Common myeloid progenitor, CD34-positive (primary cell): ENCODE measurements at regions not wholly inside any gene's neighbourhood (a gene's known extent, or its start where the extent isn't known, plus 50 kb on each side); places are given as distances from the start of the nearest gene placed in this dataset.
A peak's percentile ranks its signal among the peaks of the same experiment; 100 is the strongest.

Experiments used
- CTCF ChIA-PET: fragments of 350-600 bp; sonication (Branson Sonifier 250); formaldehyde crosslinking; loops from one replicate; lab custom pipeline; 2021; ENCODE audit warnings: antibody characterized with exemption; lab: Charles Lee
- POLR2A ChIA-PET: fragments of 350-600 bp; sonication (Branson Sonifier 250); formaldehyde crosslinking; loops from one replicate; lab custom pipeline; 2021; ENCODE audit warnings: antibody characterized with exemption; lab: Charles Lee
- DNase-seq, 3 donors: peaks; one replicate each; pipeline versions ENCODE4 v3.0.0 to v3.0.0-alpha.2; 2013
- H3K27ac ChIP-seq, 2 experiments: 1 replicate in 1 of 2; 2 replicates in 1 of 2; pipeline ENCODE4 v1.7.0; 2013; ENCODE audit warnings: inconsistent platforms in 2 of 2, low read length in 2 of 2, mild to moderate bottlenecking in 2 of 2, low read depth in 1 of 2, moderate library complexity in 1 of 2; ENCODE audit not compliant: severe bottlenecking in 2 of 2, insufficient read depth in 1 of 2, poor library complexity in 1 of 2
- H3K27me3 ChIP-seq, 5 experiments: replicated peaks in 2 of 5; 1 replicate in 3 of 5; 2 replicates in 2 of 5; pipeline versions ENCODE4 v1.6.1 to v1.7.0; 2013; ENCODE audit warnings: low read length in 4 of 5, mild to moderate bottlenecking in 2 of 5, moderate library complexity in 2 of 5, inconsistent platforms in 1 of 5; ENCODE audit not compliant: insufficient read depth in 5 of 5, control insufficient read depth in 4 of 5
- H3K36me3 ChIP-seq, 4 experiments: 1 replicate in 2 of 4; 2 replicates in 2 of 4; pipeline versions ENCODE4 v1.6.1 to v1.7.0; 2013; ENCODE audit warnings: low read length in 3 of 4, control low read depth in 1 of 4, mild to moderate bottlenecking in 1 of 4; ENCODE audit not compliant: control insufficient read depth in 4 of 4, insufficient read depth in 4 of 4
- H3K4me1 ChIP-seq, 4 experiments: 1 replicate in 3 of 4; 2 replicates in 1 of 4; pipeline versions ENCODE4 v1.6.1 to v1.7.1; 2013; ENCODE audit warnings: low read length in 3 of 4, mild to moderate bottlenecking in 3 of 4, control low read depth in 1 of 4, inconsistent platforms in 1 of 4, moderate library complexity in 1 of 4; ENCODE audit not compliant: control insufficient read depth in 4 of 4, insufficient read depth in 4 of 4; ENCODE audit errors: control extremely low read depth in 1 of 4
- H3K4me3 ChIP-seq, 7 experiments: 1 replicate in 4 of 7; 2 replicates in 3 of 7; pipeline versions ENCODE4 v1.5.1 to v1.7.0; 2013; ENCODE audit warnings: mild to moderate bottlenecking in 7 of 7, low read length in 6 of 7, moderate library complexity in 6 of 7, inconsistent platforms in 2 of 7, low read depth in 2 of 7, control low read depth in 1 of 7; ENCODE audit not compliant: insufficient read depth in 4 of 7, control insufficient read depth in 1 of 7; ENCODE audit errors: extremely low read depth in 1 of 7
- H3K9me3 ChIP-seq, 5 experiments: 1 replicate in 4 of 5; 2 replicates in 1 of 5; pipeline versions ENCODE4 v1.6.1 to v1.7.1; 2013; ENCODE audit warnings: low read length in 4 of 5, mild to moderate bottlenecking in 2 of 5, inconsistent platforms in 1 of 5, low read depth in 1 of 5, moderate library complexity in 1 of 5; ENCODE audit not compliant: control insufficient read depth in 4 of 5, insufficient read depth in 2 of 5; ENCODE audit errors: control extremely low read depth in 1 of 5
- WGBS: methylation state at CpG from one replicate; pipeline ENCODE4 v1.1.5; 2013; ENCODE audit not compliant: insufficient coverage; 5-methylcytosine and 5-hydroxymethylcytosine counted together

DNA sequence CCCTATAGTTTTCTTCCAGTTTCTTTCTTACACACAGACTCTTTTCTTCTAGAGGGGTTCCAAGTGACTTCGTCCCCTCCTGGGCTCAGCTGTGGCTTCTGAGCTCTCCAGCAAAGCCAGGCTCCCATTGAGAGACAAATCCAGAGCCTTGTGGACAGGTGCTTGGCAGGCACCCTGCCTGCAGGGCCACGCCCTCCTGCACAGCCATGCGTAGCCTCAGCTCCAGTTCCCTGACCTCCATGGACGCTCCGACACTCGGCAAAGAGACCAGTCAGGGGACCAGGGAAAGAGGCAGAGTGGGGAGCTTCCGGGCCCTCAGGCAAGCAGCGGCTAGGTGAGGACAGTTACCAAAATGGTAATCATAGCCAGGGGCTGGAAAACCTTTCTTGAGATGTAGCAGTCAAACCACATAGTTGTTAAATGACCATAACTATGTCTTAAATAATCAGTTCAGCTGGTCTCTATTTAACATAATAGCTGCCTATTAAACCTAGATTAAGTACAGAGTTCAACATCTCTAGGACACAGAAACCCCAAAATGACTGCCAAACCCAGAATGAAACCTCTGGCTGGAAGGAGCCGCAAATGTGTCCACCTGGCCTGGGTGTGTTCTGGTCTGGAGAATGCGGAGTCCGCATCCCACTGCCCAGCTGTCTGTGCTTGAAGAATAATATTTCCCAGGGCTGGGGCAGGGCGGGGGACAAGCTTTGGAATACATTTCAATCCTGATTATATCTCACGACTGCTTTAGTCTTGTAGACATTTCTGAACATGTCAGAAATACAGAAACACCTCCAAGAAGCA lies 69.3 kb upstream of the RGMA start:
- CTCF ChIA-PET: no interaction called here
- Histone ChIP-seq H3K4me1 (no peaks in the 10 kb centered on the region), H3K4me3 (no peak overlapping the region), H3K27me3 (peaks cover 0 to 1% (median 0%) of the 10 kb centered on the region in 5 experiments), H3K36me3 (no peaks in the 10 kb centered on the region), H3K27ac (no peak overlapping the region), H3K9me3 (peaks cover 0 to 13% (median 3%) of the 10 kb centered on the region in 5 experiments)
- POLR2A ChIA-PET: no interaction called here
- no peak for DNase-seq
- 98% methylated on average over 12 of the region's 13 CpGs for WGBS

DNA sequence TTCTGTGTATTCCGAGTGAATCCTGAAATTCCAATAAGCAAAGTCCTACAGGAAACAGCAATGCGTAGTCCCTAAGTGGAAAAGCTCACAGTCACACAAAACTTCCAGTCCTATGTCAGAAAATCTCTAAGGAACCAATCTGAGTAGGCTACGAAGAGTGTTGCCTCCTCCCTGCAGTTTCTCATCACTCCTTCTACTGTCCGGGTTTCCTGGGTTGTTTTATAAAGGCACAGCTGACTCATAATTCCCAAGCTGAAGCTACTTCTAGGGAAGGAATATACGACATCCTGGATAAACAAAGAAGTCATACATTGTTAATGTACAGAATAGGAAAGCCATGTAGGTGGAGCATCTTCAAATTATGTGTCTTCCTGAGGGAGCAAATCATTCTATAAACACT lies 65.7 kb upstream of the RGMA start:
- POLR2A ChIA-PET: no interaction called here
- Histone ChIP-seq H3K27ac (no peak overlapping the region), H3K27me3 (no peaks in the 10 kb centered on the region), H3K4me3 (no peak overlapping the region), H3K9me3 (peaks cover 0 to 13% (median 3%) of the 10 kb centered on the region in 5 experiments), H3K36me3 (no peaks in the 10 kb centered on the region), H3K4me1 (peaks cover 4 to 24% (median 17%) of the 10 kb centered on the region in 4 experiments)
- no peak for DNase-seq
- 95% methylated on average over 3 of the region's 5 CpGs for WGBS
- CTCF ChIA-PET: interaction anchor here (0.6 kb wide), 1 partner anchor 37 kb away, joined by 3 read pairs; no protein-coding TSS in a partner anchor

DNA sequence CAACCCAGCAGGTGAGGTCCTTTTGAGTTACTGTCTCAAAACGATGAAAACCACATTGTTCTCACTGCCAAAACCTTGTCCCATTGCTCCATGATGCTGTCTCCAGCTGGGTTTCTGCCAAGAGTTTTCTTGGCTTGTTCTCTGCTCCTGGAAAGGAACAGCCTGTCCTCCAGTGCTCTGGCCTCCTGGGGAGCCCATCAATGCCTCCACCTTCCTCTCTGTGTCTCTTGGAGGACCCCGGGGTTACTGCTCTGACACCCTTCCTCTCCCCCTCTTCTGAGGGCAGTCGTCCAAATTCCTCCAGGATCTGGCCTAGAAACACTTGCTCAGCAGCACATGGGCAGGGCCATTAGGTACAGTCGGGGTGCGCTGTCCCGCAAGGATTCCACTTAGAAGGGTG lies 63.9 kb upstream of the RGMA start:
- Histone ChIP-seq H3K4me1 (peaks cover 4 to 24% (median 17%) of the 10 kb centered on the region in 4 experiments), H3K36me3 (no peaks in the 10 kb centered on the region), H3K27ac (no peak overlapping the region), H3K27me3 (no peaks in the 10 kb centered on the region), H3K9me3 (peaks cover 0 to 13% (median 3%) of the 10 kb centered on the region in 5 experiments), H3K4me3 (no peak overlapping the region)
- ChIA-PET CTCF (interaction anchor here (1.0 kb wide), 1 partner anchor 24 kb away, joined by 4 read pairs; no protein-coding TSS in a partner anchor), POLR2A (interaction anchor here (0.6 kb wide), 1 partner anchor 1767 kb away, joined by 3 read pairs; no protein-coding TSS in a partner anchor)
- no peak for DNase-seq
- WGBS: 52% methylated on average over 6 of the region's 6 CpGs

GRCh38 chr15:93152360-93152759 lies 63.3 kb upstream of the RGMA start:
- CTCF ChIA-PET: interaction anchor here (1.0 kb wide), 1 partner anchor 24 kb away, joined by 4 read pairs; no protein-coding TSS in a partner anchor
- peaks cover 4 to 24% (median 17%) of the 10 kb centered on the region in 4 experiments for H3K4me1 ChIP-seq
- peak; percentile 19 to 43 (median 36) for DNase-seq
- no peaks in the 10 kb centered on the region for H3K27me3 ChIP-seq
- H3K4me3 ChIP-seq: no peak overlapping the region
- no peak overlapping the region for H3K27ac ChIP-seq
- peaks cover 0 to 13% (median 3%) of the 10 kb centered on the region in 5 experiments for H3K9me3 ChIP-seq
- POLR2A ChIA-PET: interaction anchor here (0.6 kb wide), 1 partner anchor 1767 kb away, joined by 3 read pairs; no protein-coding TSS in a partner anchor
- WGBS: no CpG with 5 or more reads among the region's 5 CpGs
- no peaks in the 10 kb centered on the region for H3K36me3 ChIP-seq

- DNase-seq: peak in 2 of 3 donors; percentile 25 to 49
- 17% methylated on average over 6 of the region's 14 CpGs for WGBS
- Histone ChIP-seq H3K9me3 (peaks cover 0 to 10% (median 3%) of the 10 kb centered on the region in 5 experiments), H3K36me3 (no peaks in the 10 kb centered on the region), H3K4me3 (peak overlapping the region in 1 of 7 experiments; percentile 23), H3K27ac (no peak overlapping the region), H3K27me3 (no peaks in the 10 kb centered on the region), H3K4me1 (peaks cover 4 to 24% (median 17%) of the 10 kb centered on the region in 4 experiments)
- ChIA-PET CTCF (no interaction called here), POLR2A (no interaction called here)
These were observed 62.2 kb upstream of the RGMA start for GRCh38 chr15:93150910-93151881.

DNA sequence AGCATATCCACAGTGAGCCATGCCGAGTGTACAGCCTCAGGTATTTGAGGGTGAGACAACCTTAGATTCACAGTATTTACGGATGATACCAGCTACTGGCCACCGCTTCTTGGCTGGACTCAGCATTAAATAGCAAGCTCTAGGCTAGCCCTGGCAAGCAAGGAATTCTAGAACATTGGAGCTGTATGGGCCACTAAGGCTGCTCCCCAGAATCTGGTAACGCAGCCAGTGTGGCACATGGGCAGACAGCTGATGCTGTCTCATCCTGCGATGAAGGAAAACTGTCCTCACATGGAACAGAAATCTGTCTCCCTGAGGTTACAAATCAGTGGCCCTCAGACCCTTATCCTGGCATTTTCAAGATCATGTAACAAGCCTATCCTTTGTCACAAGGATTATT lies 57.6 kb upstream of the RGMA start:
- H3K27ac ChIP-seq: no peak overlapping the region
- ChIA-PET CTCF (no interaction called here), POLR2A (no interaction called here)
- WGBS: 95% methylated on average over 5 of the region's 5 CpGs
- H3K4me1 ChIP-seq: peaks cover 1 to 9% (median 5%) of the 10 kb centered on the region in 4 experiments
- H3K4me3 ChIP-seq: no peak overlapping the region
- DNase-seq: no peak
- H3K27me3 ChIP-seq: peaks cover 0 to 3% (median 0%) of the 10 kb centered on the region in 5 experiments
- H3K9me3 ChIP-seq: no peaks in the 10 kb centered on the region
- H3K36me3 ChIP-seq: no peaks in the 10 kb centered on the region
